Activated T-cell treated with anti-CD3 and anti-CD28 coated beads, Interleukin-2, amount 50 U/mL, for 24 hours (primary cell): ENCODE measurements at regions not wholly inside any gene's neighbourhood (a gene's known extent, or its start where the extent isn't known, plus 50 kb on each side); places are given as distances from the start of the nearest gene placed in this dataset.
A peak's percentile ranks its signal among the peaks of the same experiment; 100 is the strongest.
"Not testable (repeated sequence)": the region's sequence is repeated elsewhere in the genome, so short reads cannot be mapped to it uniquely, and the experiment has no call there.

Source experiments
- DNase-seq: peaks from one replicate; pipeline ENCODE4 v3.0.0-alpha.2; 2020
- H3K27ac Mint-ChIP-seq: 2 replicates; pipeline ENCODE4 v1.8.0; 2020; ENCODE audit warnings: mild to moderate bottlenecking, mixed read lengths
- H3K27me3 Mint-ChIP-seq: 2 replicates; pipeline ENCODE4 v1.8.0; 2020; ENCODE audit warnings: mixed read lengths
- H3K36me3 Mint-ChIP-seq: 2 replicates; pipeline ENCODE4 v1.8.0; 2020; ENCODE audit warnings: low read depth, mixed read lengths
- H3K4me1 Mint-ChIP-seq: 2 replicates; pipeline ENCODE4 v1.8.0; 2020; ENCODE audit warnings: low read depth, mixed read lengths
- H3K4me3 Mint-ChIP-seq: 2 replicates; pipeline ENCODE4 v1.8.0; 2020; ENCODE audit warnings: mild to moderate bottlenecking, moderate library complexity, mixed read lengths
- H3K9me3 Mint-ChIP-seq: 2 replicates; pipeline ENCODE4 v1.8.0; 2020; ENCODE audit warnings: mixed read lengths

GRCh38 chr2:195536906-195537305 lies 120.1 kb upstream of the SLC39A10 start:
- no peak for DNase-seq
- peaks cover 13% of the 10 kb centered on the region for H3K36me3 Mint-ChIP-seq
- peak overlapping the region; percentile 98 for H3K27ac Mint-ChIP-seq
- peak overlapping the region; percentile 41 for H3K4me3 Mint-ChIP-seq
- peaks cover 82% of the 10 kb centered on the region for H3K4me1 Mint-ChIP-seq
- peaks cover 12% of the 10 kb centered on the region for H3K9me3 Mint-ChIP-seq
- no peaks in the 10 kb centered on the region for H3K27me3 Mint-ChIP-seq

GRCh38 chr2:195535911-195536522 lies 121.0 kb upstream of the SLC39A10 start:
- Mint-ChIP-seq H3K4me1 (peaks cover 86% of the 10 kb centered on the region), H3K27me3 (no peaks in the 10 kb centered on the region), H3K36me3 (peaks cover 10% of the 10 kb centered on the region), H3K4me3 (peak overlapping the region; percentile 41), H3K9me3 (peaks cover 7% of the 10 kb centered on the region), H3K27ac (peak overlapping the region; percentile 98)
- peak; percentile 67 for DNase-seq

GRCh38 chr2:195534971-195535370 lies 122.1 kb upstream of the SLC39A10 start:
- H3K4me1 Mint-ChIP-seq = peaks cover 93% of the 10 kb centered on the region
- H3K4me3 Mint-ChIP-seq = peak overlapping the region; percentile 79
- peaks cover 8% of the 10 kb centered on the region for H3K9me3 Mint-ChIP-seq
- DNase-seq = no peak
- no peaks in the 10 kb centered on the region for H3K27me3 Mint-ChIP-seq
- H3K27ac Mint-ChIP-seq = peak overlapping the region; percentile 98
- H3K36me3 Mint-ChIP-seq = peaks cover 10% of the 10 kb centered on the region

- peak overlapping the region; percentile 98 for H3K27ac Mint-ChIP-seq
Measured at GRCh38 chr2:195533771-195534642, 123.0 kb upstream of the SLC39A10 start.

GRCh38 chr2:195532628-195533271 lies 124.3 kb upstream of the SLC39A10 start:
- H3K27me3 Mint-ChIP-seq = no peaks in the 10 kb centered on the region
- peaks cover 4% of the 10 kb centered on the region for H3K36me3 Mint-ChIP-seq
- H3K4me3 Mint-ChIP-seq = peak overlapping the region; percentile 79
- no peak for DNase-seq
- H3K27ac Mint-ChIP-seq = peak overlapping the region; percentile 98
- H3K9me3 Mint-ChIP-seq = peaks cover 7% of the 10 kb centered on the region
- H3K4me1 Mint-ChIP-seq = peaks cover 72% of the 10 kb centered on the region

More at GRCh38 chr2:195533771-195534642, 123.0 kb upstream of the SLC39A10 start:
- peak; percentile 78 for DNase-seq
- Mint-ChIP-seq H3K4me3 (peak overlapping the region; percentile 79), H3K4me1 (peaks cover 85% of the 10 kb centered on the region), H3K36me3 (peaks cover 12% of the 10 kb centered on the region), H3K9me3 (peaks cover 10% of the 10 kb centered on the region), H3K27me3 (no peaks in the 10 kb centered on the region)

- Mint-ChIP-seq H3K27ac (peak overlapping the region; percentile 98), H3K4me1 (peaks cover 67% of the 10 kb centered on the region), H3K36me3 (peaks cover 4% of the 10 kb centered on the region), H3K4me3 (peak overlapping the region; percentile 79), H3K9me3 (peaks cover 7% of the 10 kb centered on the region), H3K27me3 (no peaks in the 10 kb centered on the region)
- DNase-seq = no peak
Measured at GRCh38 chr2:195532255-195532627, 124.8 kb upstream of the SLC39A10 start.

GRCh38 chr2:195531754-195532153 lies 125.3 kb upstream of the SLC39A10 start:
- H3K27ac Mint-ChIP-seq = peak overlapping the region; percentile 98
- peak overlapping the region; percentile 79 for H3K4me3 Mint-ChIP-seq
- H3K36me3 Mint-ChIP-seq = peaks cover 4% of the 10 kb centered on the region
- DNase-seq = no peak
- H3K27me3 Mint-ChIP-seq = no peaks in the 10 kb centered on the region
- peaks cover 62% of the 10 kb centered on the region for H3K4me1 Mint-ChIP-seq
- peaks cover 7% of the 10 kb centered on the region for H3K9me3 Mint-ChIP-seq

GRCh38 chr2:195523242-195523641 lies 133.8 kb upstream of the SLC39A10 start:
- DNase-seq, H3K36me3 Mint-ChIP-seq, H3K27me3 Mint-ChIP-seq, H3K4me3 Mint-ChIP-seq, H3K27ac Mint-ChIP-seq, H3K9me3 Mint-ChIP-seq: not testable (repeated sequence)
- H3K4me1 Mint-ChIP-seq = peaks cover 22% of the 10 kb centered on the region

- Mint-ChIP-seq H3K4me3 (no peak overlapping the region), H3K36me3 (peaks cover 4% of the 10 kb centered on the region), H3K27me3 (no peaks in the 10 kb centered on the region), H3K4me1 (peaks cover 24% of the 10 kb centered on the region), H3K9me3 (no peaks in the 10 kb centered on the region), H3K27ac (no peak overlapping the region)
- DNase-seq = no peak
Measured at GRCh38 chr2:195521589-195521988, 135.4 kb upstream of the SLC39A10 start.

- Mint-ChIP-seq H3K27me3 (no peaks in the 10 kb centered on the region), H3K4me3 (no peak overlapping the region), H3K9me3 (peaks cover 3% of the 10 kb centered on the region), H3K4me1 (peaks cover 29% of the 10 kb centered on the region), H3K36me3 (peaks cover under 1% of the 10 kb centered on the region), H3K27ac (no peak overlapping the region)
- no peak for DNase-seq
Measured at GRCh38 chr2:195520671-195521155, 136.3 kb upstream of the SLC39A10 start.

- Mint-ChIP-seq H3K9me3 (peaks cover 3% of the 10 kb centered on the region), H3K27ac (no peak overlapping the region)
- DNase-seq = no peak
Measured at GRCh38 chr2:195515551-195515950, 141.5 kb upstream of the SLC39A10 start.

GRCh38 chr2:195514365-195514764 lies 142.7 kb upstream of the SLC39A10 start:
- Mint-ChIP-seq H3K4me3 (no peak overlapping the region), H3K27me3 (no peaks in the 10 kb centered on the region), H3K36me3 (no peaks in the 10 kb centered on the region), H3K27ac (no peak overlapping the region), H3K9me3 (peaks cover 3% of the 10 kb centered on the region), H3K4me1 (peaks cover 13% of the 10 kb centered on the region)
- no peak for DNase-seq

More at GRCh38 chr2:195515551-195515950, 141.5 kb upstream of the SLC39A10 start:
- Mint-ChIP-seq H3K4me1 (peaks cover 11% of the 10 kb centered on the region), H3K4me3 (no peak overlapping the region), H3K27me3 (no peaks in the 10 kb centered on the region), H3K36me3 (no peaks in the 10 kb centered on the region)

GRCh38 chr2:195513119-195513518 lies 143.9 kb upstream of the SLC39A10 start:
- H3K27ac Mint-ChIP-seq = no peak overlapping the region
- DNase-seq = no peak

GRCh38 chr2:195509551-195509950 lies 147.5 kb upstream of the SLC39A10 start:
- Mint-ChIP-seq H3K27ac (no peak overlapping the region), H3K4me3 (no peak overlapping the region), H3K36me3 (no peaks in the 10 kb centered on the region), H3K27me3 (no peaks in the 10 kb centered on the region), H3K4me1 (peaks cover 15% of the 10 kb centered on the region), H3K9me3 (peaks cover 8% of the 10 kb centered on the region)
- no peak for DNase-seq

More at GRCh38 chr2:195513119-195513518, 143.9 kb upstream of the SLC39A10 start:
- Mint-ChIP-seq H3K27me3 (no peaks in the 10 kb centered on the region), H3K36me3 (no peaks in the 10 kb centered on the region), H3K4me1 (peaks cover 15% of the 10 kb centered on the region), H3K4me3 (no peak overlapping the region), H3K9me3 (peaks cover 3% of the 10 kb centered on the region)
